ENCODE measurements at regions not wholly inside any gene's neighbourhood (a gene's known extent, or its start where the extent isn't known, plus 50 kb on each side); places are given as distances from the start of the nearest gene placed in this dataset.

DNA sequence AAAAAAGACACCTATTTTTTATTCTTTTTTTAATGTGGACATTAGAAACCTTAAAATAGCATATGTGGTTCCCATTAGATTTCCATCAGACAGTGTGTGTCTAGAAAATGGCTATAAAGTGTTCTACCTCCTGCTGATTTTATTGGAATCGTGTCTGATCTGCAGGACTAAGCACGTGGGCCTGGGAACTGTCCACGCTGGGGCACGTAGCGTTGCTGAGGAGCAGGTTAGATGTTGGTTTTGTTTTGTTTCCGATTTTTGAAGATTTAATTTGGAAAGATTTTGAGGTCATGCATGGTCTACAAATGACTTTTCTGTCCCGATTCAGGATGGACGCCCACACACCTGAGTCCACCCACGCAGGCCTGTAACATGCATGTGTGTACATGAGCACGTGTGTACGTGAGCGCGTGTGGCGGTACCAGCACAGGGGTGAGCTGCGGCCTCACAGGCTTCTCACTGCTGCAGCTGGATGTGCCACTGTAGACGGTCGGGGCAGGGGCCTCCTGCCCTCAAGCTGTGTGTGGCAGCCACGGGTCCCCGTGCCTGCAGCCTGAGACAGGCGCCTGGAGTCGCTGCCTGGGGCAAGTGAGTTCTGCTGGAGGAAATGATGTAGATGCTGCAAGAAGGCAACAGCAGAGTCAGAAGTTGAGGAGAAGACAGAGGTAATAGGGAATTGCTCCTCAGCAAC, 99.7 kb upstream of the CTDP1 start:
- DNase-seq, result no peak
- Histone ChIP-seq H3K27me3 (ENCODE audit: control insufficient read depth, insufficient read depth, low read length) (peaks cover 29% of the 10 kb centered on the region), H3K9me3 (replicated peaks; ENCODE audit: control insufficient read depth, low read depth, low read length) (no peaks in the 10 kb centered on the region), H3K27ac (ENCODE audit: low read length) (no peak overlapping the region), H3K4me1 (ENCODE audit: control insufficient read depth, insufficient read depth, low read length) (peaks cover 46% of the 10 kb centered on the region), H3K4me3 (ENCODE audit: low read length) (no peak overlapping the region), H3K36me3 (ENCODE audit: control insufficient read depth, insufficient read depth, low read length) (no peaks in the 10 kb centered on the region)
- WGBS (ENCODE audit: insufficient coverage), result 74% methylated on average over 21 of the region's 21 CpGs

DNA sequence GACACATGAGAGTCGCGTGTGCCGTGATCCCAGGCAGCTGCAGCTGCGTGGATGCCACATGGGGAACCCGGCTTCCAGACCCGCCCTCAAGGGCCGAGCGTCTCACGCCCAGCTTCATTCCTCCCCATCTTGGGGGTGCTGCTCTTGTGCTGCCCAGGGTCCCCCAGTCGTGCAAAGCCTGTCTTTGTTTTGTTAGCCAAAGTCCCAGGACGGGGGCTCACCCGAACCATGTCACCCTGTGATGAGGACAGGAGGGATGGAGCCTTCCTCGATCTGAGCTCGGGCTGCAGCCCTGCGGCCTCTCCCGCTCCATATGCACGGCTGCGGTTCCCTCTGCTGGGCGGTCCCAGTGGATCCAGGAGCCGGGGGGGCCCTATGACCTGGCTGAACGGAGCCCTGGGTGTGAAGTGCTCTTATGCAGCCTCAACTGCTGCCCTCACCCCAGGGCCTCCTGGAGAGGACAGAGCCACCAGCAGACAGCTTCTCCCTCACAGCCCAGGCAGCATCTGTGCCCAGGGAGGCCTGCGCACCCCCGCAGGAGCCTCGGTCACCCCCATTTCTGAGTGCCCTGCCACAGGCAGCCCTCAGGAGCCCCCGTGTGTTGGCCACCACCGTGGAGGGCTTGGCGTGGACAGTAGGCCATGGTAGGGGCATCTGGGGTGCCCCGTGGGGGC, 99.0 kb upstream of the CTDP1 start:
- Histone ChIP-seq H3K4me1 (ENCODE audit: control insufficient read depth, insufficient read depth, low read length) (peaks cover 40% of the 10 kb centered on the region), H3K27me3 (ENCODE audit: control insufficient read depth, insufficient read depth, low read length) (peaks cover 29% of the 10 kb centered on the region), H3K9me3 (replicated peaks; ENCODE audit: control insufficient read depth, low read depth, low read length) (no peaks in the 10 kb centered on the region), H3K36me3 (ENCODE audit: control insufficient read depth, insufficient read depth, low read length) (no peaks in the 10 kb centered on the region), H3K27ac (ENCODE audit: low read length) (no peak overlapping the region), H3K4me3 (ENCODE audit: low read length) (no peak overlapping the region)
- WGBS (ENCODE audit: insufficient coverage), result 73% methylated on average over 28 of the region's 28 CpGs
- no peak for DNase-seq

- DNase-seq, result no peak
- no peaks in the 10 kb centered on the region for H3K36me3 ChIP-seq (ENCODE audit: control insufficient read depth, insufficient read depth, low read length)
- WGBS (ENCODE audit: insufficient coverage), result 100% methylated on average over 2 of the region's 6 CpGs
These were observed 98.2 kb upstream of the CTDP1 start for GRCh38 chr18:79581406-79581805.

GRCh38 chr18:79581911-79582310, 97.7 kb upstream of the CTDP1 start:
- Histone ChIP-seq H3K4me1 (ENCODE audit: control insufficient read depth, insufficient read depth, low read length) (peaks cover 27% of the 10 kb centered on the region), H3K27me3 (ENCODE audit: control insufficient read depth, insufficient read depth, low read length) (peaks cover 29% of the 10 kb centered on the region), H3K4me3 (ENCODE audit: low read length) (no peak overlapping the region), H3K36me3 (ENCODE audit: control insufficient read depth, insufficient read depth, low read length) (no peaks in the 10 kb centered on the region), H3K27ac (ENCODE audit: low read length) (no peak overlapping the region), H3K9me3 (replicated peaks; ENCODE audit: control insufficient read depth, low read depth, low read length) (no peaks in the 10 kb centered on the region)
- no peak for DNase-seq
- 92% methylated on average over 8 of the region's 8 CpGs for WGBS (ENCODE audit: insufficient coverage)

More at GRCh38 chr18:79581406-79581805, 98.2 kb upstream of the CTDP1 start:
- H3K9me3 ChIP-seq (replicated peaks; ENCODE audit: control insufficient read depth, low read depth, low read length), result no peaks in the 10 kb centered on the region
- no peak overlapping the region for H3K27ac ChIP-seq (ENCODE audit: low read length)
- peaks cover 29% of the 10 kb centered on the region for H3K27me3 ChIP-seq (ENCODE audit: control insufficient read depth, insufficient read depth, low read length)
- peaks cover 32% of the 10 kb centered on the region for H3K4me1 ChIP-seq (ENCODE audit: control insufficient read depth, insufficient read depth, low read length)
- no peak overlapping the region for H3K4me3 ChIP-seq (ENCODE audit: low read length)

DNA sequence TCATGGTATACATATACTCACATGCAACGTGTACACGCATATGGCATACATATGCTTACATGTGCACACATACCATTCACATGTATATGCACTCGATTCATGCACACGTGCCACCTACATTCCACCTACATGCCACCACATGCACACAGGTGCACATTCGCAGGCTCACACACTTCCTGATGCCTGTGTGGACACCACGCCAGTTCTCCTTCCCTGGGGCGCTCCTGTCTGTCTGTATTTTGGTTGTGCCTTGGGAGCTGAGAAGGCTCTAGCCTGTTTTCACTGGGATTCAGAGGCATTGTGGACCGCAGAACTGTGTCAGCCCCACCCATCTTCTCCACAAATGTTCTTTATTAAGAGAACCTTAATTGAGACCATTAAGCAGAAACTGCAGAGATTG, 96.6 kb upstream of the CTDP1 start:
- H3K9me3 ChIP-seq (replicated peaks; ENCODE audit: control insufficient read depth, low read depth, low read length), result no peaks in the 10 kb centered on the region
- H3K27me3 ChIP-seq (ENCODE audit: control insufficient read depth, insufficient read depth, low read length), result peaks cover 30% of the 10 kb centered on the region
- H3K4me1 ChIP-seq (ENCODE audit: control insufficient read depth, insufficient read depth, low read length), result peaks cover 27% of the 10 kb centered on the region
- H3K36me3 ChIP-seq (ENCODE audit: control insufficient read depth, insufficient read depth, low read length), result no peaks in the 10 kb centered on the region
- no peak for DNase-seq
- H3K27ac ChIP-seq (ENCODE audit: low read length), result no peak overlapping the region
- no peak overlapping the region for H3K4me3 ChIP-seq (ENCODE audit: low read length)
- 87% methylated on average over 6 of the region's 8 CpGs for WGBS (ENCODE audit: insufficient coverage)

GRCh38 chr18:79583426-79583825, 96.2 kb upstream of the CTDP1 start:
- H3K36me3 ChIP-seq (ENCODE audit: control insufficient read depth, insufficient read depth, low read length), result no peaks in the 10 kb centered on the region
- 82% methylated on average over 11 of the region's 13 CpGs for WGBS (ENCODE audit: insufficient coverage)
- H3K9me3 ChIP-seq (replicated peaks; ENCODE audit: control insufficient read depth, low read depth, low read length), result no peaks in the 10 kb centered on the region
- no peak overlapping the region for H3K4me3 ChIP-seq (ENCODE audit: low read length)
- H3K4me1 ChIP-seq (ENCODE audit: control insufficient read depth, insufficient read depth, low read length), result peaks cover 27% of the 10 kb centered on the region
- no peak for DNase-seq
- peaks cover 30% of the 10 kb centered on the region for H3K27me3 ChIP-seq (ENCODE audit: control insufficient read depth, insufficient read depth, low read length)
- H3K27ac ChIP-seq (ENCODE audit: low read length), result no peak overlapping the region

DNA sequence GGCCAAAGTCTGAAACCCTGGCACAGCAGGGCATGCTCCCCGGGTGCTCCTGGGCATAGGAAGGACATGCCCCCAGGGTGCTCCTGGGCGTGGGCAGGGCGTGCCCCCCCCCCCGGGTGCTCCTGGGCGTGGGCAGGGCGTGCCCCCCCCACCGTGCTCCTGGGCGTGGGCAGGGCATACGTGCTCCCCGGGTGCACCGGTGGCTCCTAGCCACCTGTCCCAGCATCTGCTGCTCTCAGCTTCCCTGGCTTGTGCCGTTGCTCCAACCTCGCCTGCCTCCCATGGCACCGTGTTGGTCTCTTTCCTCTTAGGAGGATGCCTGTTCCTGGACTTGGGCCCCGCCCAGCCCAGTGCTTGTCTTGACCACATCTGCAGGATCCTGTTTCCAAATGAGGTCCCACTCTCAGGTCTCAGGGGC, 95.6 kb upstream of the CTDP1 start:
- 57% methylated on average over 10 of the region's 15 CpGs for WGBS (ENCODE audit: insufficient coverage)
- no peaks in the 10 kb centered on the region for H3K36me3 ChIP-seq (ENCODE audit: control insufficient read depth, insufficient read depth, low read length)
- no peak overlapping the region for H3K27ac ChIP-seq (ENCODE audit: low read length)
- H3K4me1 ChIP-seq (ENCODE audit: control insufficient read depth, insufficient read depth, low read length), result peaks cover 30% of the 10 kb centered on the region
- H3K9me3 ChIP-seq (replicated peaks; ENCODE audit: control insufficient read depth, low read depth, low read length), result no peaks in the 10 kb centered on the region
- no peak overlapping the region for H3K4me3 ChIP-seq (ENCODE audit: low read length)
- no peak for DNase-seq
- peaks cover 25% of the 10 kb centered on the region for H3K27me3 ChIP-seq (ENCODE audit: control insufficient read depth, insufficient read depth, low read length)

DNA sequence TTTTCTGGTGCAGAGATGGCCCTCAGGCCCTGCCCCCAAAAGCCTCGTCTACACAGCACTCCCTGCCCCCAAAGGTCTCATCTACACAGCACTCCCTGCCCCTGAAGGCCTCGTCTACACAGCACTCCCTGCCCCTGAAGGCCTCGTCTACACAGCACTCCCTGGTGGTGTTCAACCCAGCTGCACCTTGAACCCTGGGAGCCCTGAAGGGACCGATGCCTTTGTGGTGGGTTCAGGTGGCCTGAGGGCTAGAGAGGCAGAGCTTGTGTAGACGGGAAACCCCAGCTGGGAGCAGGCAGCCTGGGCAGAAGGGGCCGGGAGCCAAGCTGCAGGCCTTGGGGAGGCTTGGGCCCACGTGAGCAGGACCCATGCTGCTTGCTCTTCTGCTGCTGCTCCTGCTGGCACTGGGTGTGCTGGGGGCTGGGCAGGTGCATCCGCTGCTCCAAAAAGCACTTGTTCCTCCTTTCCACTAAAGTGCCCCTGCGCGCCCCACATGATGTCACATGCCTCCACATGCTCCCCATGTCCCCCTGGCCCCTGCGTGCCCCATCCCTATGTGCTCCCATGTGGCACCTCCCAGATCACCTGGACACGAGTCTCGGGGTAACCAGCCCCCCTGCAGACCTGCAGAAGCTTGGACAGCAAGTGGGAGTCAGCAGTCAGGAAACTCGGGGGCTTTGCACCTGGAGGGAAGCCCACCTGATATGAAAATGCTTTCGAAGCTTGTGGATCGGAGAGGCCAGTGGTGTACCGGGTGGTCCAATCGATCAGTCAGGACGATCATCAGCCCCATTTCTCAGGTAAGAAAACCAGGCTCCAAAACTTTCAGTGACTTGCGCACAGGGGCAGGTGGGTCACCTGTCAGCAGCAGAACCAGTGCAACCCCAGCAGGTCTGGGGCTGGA, 94.9 kb upstream of the CTDP1 start:
- no peak overlapping the region for H3K27ac ChIP-seq (ENCODE audit: low read length)
- no peaks in the 10 kb centered on the region for H3K36me3 ChIP-seq (ENCODE audit: control insufficient read depth, insufficient read depth, low read length)
- no peaks in the 10 kb centered on the region for H3K9me3 ChIP-seq (replicated peaks; ENCODE audit: control insufficient read depth, low read depth, low read length)
- 79% methylated on average over 18 of the region's 20 CpGs for WGBS (ENCODE audit: insufficient coverage)
- peaks cover 37% of the 10 kb centered on the region for H3K4me1 ChIP-seq (ENCODE audit: control insufficient read depth, insufficient read depth, low read length)
- peaks cover 23% of the 10 kb centered on the region for H3K27me3 ChIP-seq (ENCODE audit: control insufficient read depth, insufficient read depth, low read length)
- no peak overlapping the region for H3K4me3 ChIP-seq (ENCODE audit: low read length)
- DNase-seq, result no peak

GRCh38 chr18:79585395-79586370, 93.9 kb upstream of the CTDP1 start:
- Histone ChIP-seq H3K4me1 (ENCODE audit: control insufficient read depth, insufficient read depth, low read length) (peaks cover 39% of the 10 kb centered on the region), H3K27me3 (ENCODE audit: control insufficient read depth, insufficient read depth, low read length) (peaks cover 15% of the 10 kb centered on the region), H3K9me3 (replicated peaks; ENCODE audit: control insufficient read depth, low read depth, low read length) (no peaks in the 10 kb centered on the region), H3K4me3 (ENCODE audit: low read length) (no peak overlapping the region), H3K36me3 (ENCODE audit: control insufficient read depth, insufficient read depth, low read length) (no peaks in the 10 kb centered on the region), H3K27ac (ENCODE audit: low read length) (no peak overlapping the region)
- no peak for DNase-seq
- 75% methylated on average over 15 of the region's 20 CpGs for WGBS (ENCODE audit: insufficient coverage)
